Activated CD4-positive, CD25-positive, alpha-beta regulatory T cell treated with anti-CD3 and anti-CD28 coated beads, Interleukin-2, amount 50 U/mL, for 24 hours (primary cell): ENCODE measurements at regions not wholly inside any gene's neighbourhood (a gene's known extent, or its start where the extent isn't known, plus 50 kb on each side); places are given as distances from the start of the nearest gene placed in this dataset.
"Not testable (repeated sequence)": the region's sequence is repeated elsewhere in the genome, so short reads cannot be mapped to it uniquely, and the experiment has no call there.

Experiments used
- ATAC-seq, 2 donors: fragments of 150-1000 bp; cut with Tn5 transposase; one replicate each; pipeline ENCODE4 v1.10.0; 2021; ENCODE audit warnings: mild to moderate bottlenecking in 1 of 2, moderate library complexity in 1 of 2

GRCh38 chr17:27066315-27066714 lies 227.6 kb upstream of the WSB1 start:
- ATAC-seq, result no peak

- no peak for ATAC-seq
Measured at GRCh38 chr17:27069842-27070508, 223.9 kb upstream of the WSB1 start.

DNA sequence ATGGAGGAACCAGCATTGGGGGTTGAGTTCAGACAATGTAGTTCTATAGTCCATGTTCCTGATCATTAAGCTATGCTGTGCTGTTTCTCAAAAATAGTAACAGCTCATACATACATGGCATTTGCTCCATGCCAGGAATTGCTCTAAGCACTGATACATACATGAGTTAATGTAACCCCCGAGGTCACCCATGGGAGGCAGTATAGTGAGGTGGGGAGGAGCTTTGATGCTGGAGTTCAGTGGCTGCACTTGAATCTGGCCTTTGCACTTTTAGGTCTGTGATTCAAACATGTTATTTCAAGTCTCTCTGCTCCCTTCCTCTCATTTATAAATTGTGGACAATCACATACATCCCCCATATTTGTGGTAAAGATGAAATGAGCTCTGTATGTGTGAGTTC lies 223.1 kb upstream of the WSB1 start:
- no peak for ATAC-seq

GRCh38 chr17:27072885-27073284 lies 221.0 kb upstream of the WSB1 start:
- ATAC-seq, result no peak

DNA sequence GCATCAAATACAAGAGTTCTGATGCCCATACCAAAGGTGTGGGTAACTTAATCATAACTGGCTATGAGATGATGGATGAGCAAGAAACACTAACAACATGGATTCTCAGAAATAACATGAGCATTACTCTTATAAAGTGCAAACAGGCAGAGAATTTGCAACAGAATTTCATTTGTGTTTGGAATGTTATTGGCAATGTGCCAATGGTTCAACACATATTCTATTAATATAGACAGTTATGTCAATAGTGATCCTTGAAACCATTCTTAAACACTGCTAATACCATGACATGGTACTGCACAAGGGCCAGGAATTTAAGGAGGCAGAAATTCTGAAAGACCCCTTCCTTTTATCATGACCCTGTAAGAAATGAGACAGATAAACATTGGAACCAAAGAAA lies 217.1 kb upstream of the WSB1 start:
- no peak for ATAC-seq

DNA sequence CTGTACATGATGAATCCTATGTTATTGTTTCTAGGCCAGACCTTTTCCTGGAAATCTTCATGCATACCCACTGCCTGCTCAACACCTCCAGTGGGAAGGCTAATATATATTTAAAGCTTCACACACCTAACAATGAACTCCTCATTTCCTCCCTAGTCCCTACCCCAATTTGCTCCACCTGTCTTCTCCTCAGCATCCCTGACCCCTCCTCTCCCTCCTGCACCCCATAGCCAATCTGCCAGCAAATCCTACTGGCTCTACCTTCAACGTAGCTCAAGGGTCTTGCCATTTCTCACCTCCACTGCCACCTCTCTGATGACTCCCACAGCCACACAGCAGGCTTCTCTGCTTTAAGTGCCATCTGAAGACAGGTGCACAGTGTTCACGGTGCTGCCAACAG lies 215.6 kb upstream of the WSB1 start:
- no peak for ATAC-seq

DNA sequence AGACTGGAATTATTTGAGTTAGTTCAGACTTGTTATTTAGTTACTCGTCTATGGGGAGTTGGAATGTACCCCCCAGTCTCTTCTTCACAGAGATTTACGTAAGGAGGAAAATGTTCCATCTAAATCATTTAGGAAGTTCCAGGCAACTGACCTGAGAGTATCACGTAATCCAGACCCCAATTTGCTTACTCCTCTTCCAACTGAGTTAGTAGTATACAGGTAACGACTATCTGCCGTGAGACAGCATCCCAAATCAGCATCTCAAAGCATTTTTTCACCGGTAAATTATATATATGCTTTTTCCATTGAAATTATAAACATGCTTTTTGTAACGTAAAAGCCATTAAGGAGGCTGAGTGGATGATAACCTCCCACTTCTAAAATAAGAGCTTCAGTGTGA lies 214.3 kb upstream of the WSB1 start:
- ATAC-seq, result no peak

GRCh38 chr17:27081002-27081638 lies 212.8 kb upstream of the WSB1 start:
- no peak for ATAC-seq

DNA sequence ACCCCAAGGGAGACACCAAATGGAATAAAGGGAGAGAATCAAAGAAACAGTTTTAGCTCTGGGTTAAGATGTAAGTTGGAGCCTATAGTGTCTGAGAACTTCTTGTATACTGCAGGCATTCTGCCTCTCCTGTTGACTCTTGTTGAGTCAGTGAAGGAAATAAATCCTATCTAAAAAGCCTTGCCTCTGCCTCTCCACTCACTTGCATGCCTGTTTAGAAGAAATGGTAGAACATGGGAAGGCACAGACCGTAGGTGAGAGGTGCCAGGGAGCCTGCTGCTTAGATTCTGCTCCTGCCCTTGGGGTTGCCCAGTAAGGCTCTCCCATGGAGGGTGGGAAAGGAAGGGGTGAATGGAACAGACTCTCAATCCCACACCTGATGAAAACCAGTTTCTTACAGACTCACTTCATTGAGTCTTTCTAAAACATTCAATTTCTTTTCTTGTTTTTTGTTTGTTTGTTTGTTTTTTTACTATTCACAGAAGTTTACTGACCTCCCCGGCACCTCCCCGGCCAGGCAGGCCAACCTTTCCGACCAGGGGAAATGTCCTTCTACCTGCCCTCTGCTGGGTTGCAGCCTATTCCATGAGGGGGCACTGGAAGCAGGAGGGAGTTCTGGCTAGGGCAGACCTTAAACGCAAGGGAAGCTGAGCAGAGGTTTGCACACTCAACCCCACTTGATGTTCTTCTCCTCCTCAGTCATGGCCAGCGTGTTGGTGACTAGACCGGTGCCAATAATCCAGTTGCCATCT lies 211.7 kb upstream of the WSB1 start:
- no peak for ATAC-seq

DNA sequence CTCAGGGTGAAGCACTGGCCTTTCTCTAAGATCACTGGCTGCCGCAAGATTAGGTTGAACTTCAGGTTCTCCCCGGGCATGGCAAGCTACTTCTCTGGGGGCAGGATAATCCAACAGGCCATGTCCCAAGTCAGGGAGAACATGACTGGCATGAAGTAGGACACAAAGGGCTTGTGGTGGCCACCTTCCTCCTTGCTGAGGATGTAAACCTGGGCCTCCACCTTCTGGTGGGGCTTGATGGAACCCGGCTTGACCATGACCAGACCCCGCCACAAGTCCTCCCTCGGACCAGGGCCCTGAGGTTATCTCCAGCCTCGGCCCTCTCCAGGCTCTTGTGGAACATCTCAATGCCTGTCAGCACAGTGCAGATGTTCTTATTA lies 211.1 kb upstream of the WSB1 start:
- ATAC-seq, result no peak

- ATAC-seq, result no peak
Measured at GRCh38 chr17:27083408-27084185, 210.3 kb upstream of the WSB1 start.

DNA sequence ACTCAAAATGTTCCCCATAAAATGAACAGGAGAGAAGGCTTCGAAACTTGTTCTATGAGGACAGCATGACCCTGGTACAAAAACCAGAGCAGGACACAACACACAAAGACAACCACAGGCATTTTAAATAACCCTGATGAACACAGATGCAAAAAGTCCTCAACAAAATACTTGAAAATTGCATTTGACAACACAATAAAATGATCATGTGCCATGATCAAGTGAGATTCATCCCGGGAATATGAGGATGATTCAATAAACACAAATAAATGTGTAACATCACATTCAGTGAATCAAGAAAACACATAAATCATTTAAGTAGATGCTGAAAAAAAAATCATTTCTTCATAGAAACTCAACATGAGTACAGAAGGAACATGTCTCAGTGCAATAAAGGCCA lies 208.4 kb upstream of the WSB1 start:
- no peak for ATAC-seq

- ATAC-seq, result no peak
Measured at GRCh38 chr17:27086526-27086925, 207.4 kb upstream of the WSB1 start.

DNA sequence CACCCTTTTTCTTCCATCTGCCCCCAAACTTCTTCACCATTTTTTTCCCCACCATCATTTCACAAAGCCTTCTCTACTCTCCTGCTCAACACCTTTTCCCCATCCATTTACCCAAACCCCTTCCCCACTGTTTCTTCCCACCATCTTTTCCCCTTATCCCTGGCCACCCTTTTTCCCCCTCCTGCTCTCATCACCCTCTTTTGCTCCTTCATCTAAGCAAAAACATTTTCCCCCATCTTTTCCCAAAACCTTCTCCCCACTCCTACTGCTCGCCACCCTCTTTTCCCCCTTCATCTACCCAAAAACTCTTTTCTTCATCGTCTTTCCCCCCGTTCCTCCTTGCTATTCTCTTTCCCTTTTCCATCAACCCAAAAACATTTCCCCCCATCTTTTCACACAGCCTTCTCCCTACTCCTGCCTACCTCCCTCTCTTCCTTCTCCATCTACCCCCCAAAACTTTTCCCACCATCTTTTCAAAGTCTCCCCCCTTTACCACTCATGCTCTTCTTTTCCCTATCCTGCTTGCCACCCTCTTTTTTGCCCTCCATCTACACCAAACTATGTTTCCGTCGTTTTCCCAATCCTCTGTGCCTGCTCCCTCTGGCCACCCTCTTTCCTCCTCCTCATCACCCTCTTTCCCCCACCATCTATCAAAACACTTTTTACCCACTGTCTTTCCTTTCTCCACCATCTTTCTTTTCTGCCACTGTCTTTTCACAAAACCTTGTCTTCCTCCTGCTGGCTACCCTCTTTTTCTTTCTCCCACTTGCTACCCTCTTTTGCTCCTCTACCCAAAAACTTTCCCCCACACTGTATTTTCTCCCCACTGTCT lies 205.8 kb upstream of the WSB1 start:
- ATAC-seq, result no peak

DNA sequence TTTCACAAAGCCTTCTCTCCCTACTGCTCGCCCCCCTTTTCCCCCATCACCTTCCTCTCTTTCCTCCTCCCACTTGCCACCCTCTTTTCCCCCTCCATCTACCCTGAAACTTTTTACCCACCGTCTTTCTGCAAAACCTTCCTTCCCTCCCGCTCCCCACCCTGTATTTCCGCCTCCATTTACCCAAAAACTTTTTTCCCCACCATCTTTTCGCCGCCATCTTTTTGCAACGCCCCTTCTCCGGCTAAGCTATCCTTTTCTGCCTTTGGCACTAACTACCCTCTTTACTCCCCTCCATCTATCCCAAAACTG lies 205.2 kb upstream of the WSB1 start:
- ATAC-seq, result no peak

DNA sequence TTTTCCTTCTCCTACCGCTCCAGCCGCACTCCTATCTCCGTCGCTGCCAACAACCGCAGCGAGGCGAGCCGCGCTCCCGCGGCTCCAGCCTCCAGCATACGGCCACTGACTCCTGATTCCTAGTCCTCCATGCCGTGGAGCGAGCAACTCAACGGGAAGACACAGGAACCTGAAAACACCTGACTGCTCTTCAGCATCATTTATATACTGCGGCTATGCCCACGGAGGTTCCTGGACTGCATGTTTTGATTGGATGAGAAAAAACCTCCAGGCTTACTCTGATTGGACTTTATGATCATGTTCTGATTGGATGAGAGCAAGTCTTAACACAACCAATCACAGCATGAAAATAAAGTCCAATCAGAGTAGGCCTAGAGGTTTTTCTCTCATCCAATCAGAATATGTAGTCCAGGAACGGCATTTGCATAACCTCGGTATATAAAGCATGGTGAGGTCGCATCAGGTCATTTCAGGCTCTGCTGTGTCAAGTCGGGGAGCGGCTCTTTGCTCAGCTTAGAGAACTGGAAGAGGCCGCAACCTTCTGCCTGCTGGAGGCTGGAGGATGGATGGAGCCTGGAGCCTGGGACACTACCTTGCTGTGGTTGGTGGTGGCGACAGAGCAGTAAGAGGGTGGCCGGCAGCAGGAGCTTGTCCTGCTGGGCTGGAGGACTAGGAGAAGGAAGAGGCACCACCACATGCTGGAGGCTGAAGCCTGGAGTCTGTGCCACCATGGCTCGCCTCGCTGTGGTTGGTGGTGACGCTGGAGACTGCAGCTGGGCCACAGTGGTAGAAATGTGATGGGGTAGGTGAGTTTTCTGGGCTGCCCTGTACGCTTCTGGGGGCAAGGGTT lies 204.6 kb upstream of the WSB1 start:
- not testable (repeated sequence) for ATAC-seq

DNA sequence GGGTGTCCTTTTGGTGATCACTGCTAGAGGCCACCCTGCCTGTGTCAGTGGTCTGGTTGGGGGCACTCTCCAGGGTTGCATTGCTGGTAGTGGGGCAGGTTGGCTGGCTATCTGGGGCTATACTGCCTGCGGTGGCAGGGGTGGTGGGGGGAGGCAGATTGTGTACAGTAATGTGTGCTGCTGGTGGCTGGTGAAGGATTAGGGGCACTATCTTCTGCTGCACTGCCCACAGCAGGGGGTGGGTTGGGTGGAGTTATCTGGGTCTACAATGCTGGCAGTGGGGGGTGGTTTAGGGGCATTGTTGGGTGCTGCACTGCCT lies 204.0 kb upstream of the WSB1 start:
- ATAC-seq, result no peak

- not testable (repeated sequence) for ATAC-seq
Measured at GRCh38 chr17:27090450-27091042, 203.4 kb upstream of the WSB1 start.

GRCh38 chr17:27091043-27091497 lies 202.8 kb upstream of the WSB1 start:
- no peak for ATAC-seq

- ATAC-seq, result not testable (repeated sequence)
Measured at GRCh38 chr17:27094179-27094578, 199.7 kb upstream of the WSB1 start.

GRCh38 chr17:27095821-27096220 lies 198.1 kb upstream of the WSB1 start:
- ATAC-seq, result not testable (repeated sequence)
